ENCODE measurements at regions not wholly inside any gene's neighbourhood (a gene's known extent, or its start where the extent isn't known, plus 50 kb on each side); places are given as distances from the start of the nearest gene placed in this dataset.

- Histone ChIP-seq H3K4me1 (ENCODE audit: control insufficient read depth, insufficient read depth, low read length) (no peaks in the 10 kb centered on the region), H3K27ac (ENCODE audit: extremely low read depth, low read depth, low read length) (no peak overlapping the region), H3K4me3 (ENCODE audit: low read depth, low read length) (no peak overlapping the region), H3K36me3 (ENCODE audit: control insufficient read depth in 2 of 2, insufficient read depth in 1 of 2, low read length in 2 of 2) (no peaks in the 10 kb centered on the region), H3K9me3 (ENCODE audit: control insufficient read depth, insufficient read depth, low read depth, low read length) (no peaks in the 10 kb centered on the region)
- TF ChIP-seq ZNF654 (tag by site-specific recombination; IDR thresholded peaks at IDR 0.05; ENCODE audit: low read depth) (peak; percentile 16; the same call in 1 of the 2 replicates), ZNF521 (tag by site-specific recombination; IDR thresholded peaks at IDR 0.05) (no peak)
- ChIA-PET POLR2A (no interaction called here), CTCF (no interaction called here)
These were observed 358.3 kb downstream of the KLF5 start for GRCh38 chr13:73417012-73417615.

- no peak overlapping the region for H3K27ac ChIP-seq (ENCODE audit: extremely low read depth, low read depth, low read length)
- no peak overlapping the region for H3K4me3 ChIP-seq (ENCODE audit: low read depth, low read length)
- CTCF ChIA-PET, result no interaction called here
- POLR2A ChIA-PET, result no interaction called here
- TF ChIP-seq SCRT1 (tag by site-specific recombination; IDR thresholded peaks at IDR 0.05; ENCODE audit: borderline replicate concordance) (no peak), ZBTB48 (tag by site-specific recombination; IDR thresholded peaks at IDR 0.05) (no peak), ZNF398 (tag by site-specific recombination; IDR thresholded peaks at IDR 0.05) (no peak), ZNF501 (tag by site-specific recombination; IDR thresholded peaks at IDR 0.05) (no peak), ZNF654 (tag by site-specific recombination; IDR thresholded peaks at IDR 0.05; ENCODE audit: low read depth) (no peak), ZNF266 (tag by site-specific recombination; IDR thresholded peaks at IDR 0.05; ENCODE audit: low read depth) (no peak), IKZF3 (tag by site-specific recombination; IDR thresholded peaks at IDR 0.05) (no peak), ZNF629 (tag by site-specific recombination; IDR thresholded peaks at IDR 0.05) (no peak), ZNF692 (tag by site-specific recombination; IDR thresholded peaks at IDR 0.05) (no peak), GLI2 (tag by site-specific recombination; IDR thresholded peaks at IDR 0.05; ENCODE audit: borderline replicate concordance, low read depth) (no peak), PRDM6 (tag by site-specific recombination; IDR thresholded peaks at IDR 0.05) (no peak), ZNF530 (tag by site-specific recombination; IDR thresholded peaks at IDR 0.05; ENCODE audit: low read depth) (no peak), ZNF23 (tag by site-specific recombination; IDR thresholded peaks at IDR 0.05; ENCODE audit: borderline replicate concordance) (no peak), ZNF148 (tag by site-specific recombination; IDR thresholded peaks at IDR 0.05; ENCODE audit: borderline replicate concordance) (no peak), ZNF48 (tag by site-specific recombination; IDR thresholded peaks at IDR 0.05) (no peak)
- H3K9me3 ChIP-seq (ENCODE audit: control insufficient read depth, insufficient read depth, low read depth, low read length), result no peaks in the 10 kb centered on the region
- H3K4me1 ChIP-seq (ENCODE audit: control insufficient read depth, insufficient read depth, low read length), result no peaks in the 10 kb centered on the region
- no peaks in the 10 kb centered on the region for H3K36me3 ChIP-seq (ENCODE audit: control insufficient read depth in 2 of 2, insufficient read depth in 1 of 2, low read length in 2 of 2)
These were observed 357.3 kb downstream of the KLF5 start for GRCh38 chr13:73416093-73416492.

All from HEK293 (cell line).